GM12891 (cell line): ENCODE measurements at regions not wholly inside any gene's neighbourhood (a gene's known extent, or its start where the extent isn't known, plus 50 kb on each side); places are given as distances from the start of the nearest gene placed in this dataset.

Experiments
- DNase-seq: peaks from one replicate; pipeline ENCODE4 v3.0.0; 2011; ENCODE audit warnings: low spot score; ENCODE audit not compliant: insufficient read length
- FAIRE-seq: peaks from 2 replicates; lab custom pipeline; 2011; peaks lifted over from hg19 to GRCh38; lab: Jason Lieb, UNC
- PAX5 ChIP-seq: IDR thresholded peaks from 2 replicates; pipeline ENCODE4 v1.6.1; 2011; ENCODE audit warnings: low read length, moderate library complexity, mild to moderate bottlenecking; ENCODE audit not compliant: insufficient read depth, severe bottlenecking
- POLR2A ChIP-seq: IDR thresholded peaks from 2 replicates; pipeline ENCODE4 v1.6.1; 2011; ENCODE audit warnings: low read depth, low read length, control low read depth
- POLR2AphosphoS5 ChIP-seq: IDR thresholded peaks from 2 replicates; pipeline ENCODE4 v1.6.1; 2011; ENCODE audit warnings: low read depth, low read length, control low read depth
- POU2F2 ChIP-seq: IDR thresholded peaks from 2 replicates; pipeline ENCODE4 v1.6.1; 2011; ENCODE audit warnings: low read depth, mild to moderate bottlenecking, control low read depth, low read length, moderate library complexity
- SPI1 ChIP-seq: IDR thresholded peaks from 2 replicates; pipeline ENCODE4 v1.6.1; 2011; ENCODE audit warnings: low read depth, low read length, control low read depth
- TAF1 ChIP-seq: IDR thresholded peaks from 2 replicates; pipeline ENCODE4 v1.6.1; 2011; ENCODE audit warnings: low read depth, low read length, control low read depth

DNA sequence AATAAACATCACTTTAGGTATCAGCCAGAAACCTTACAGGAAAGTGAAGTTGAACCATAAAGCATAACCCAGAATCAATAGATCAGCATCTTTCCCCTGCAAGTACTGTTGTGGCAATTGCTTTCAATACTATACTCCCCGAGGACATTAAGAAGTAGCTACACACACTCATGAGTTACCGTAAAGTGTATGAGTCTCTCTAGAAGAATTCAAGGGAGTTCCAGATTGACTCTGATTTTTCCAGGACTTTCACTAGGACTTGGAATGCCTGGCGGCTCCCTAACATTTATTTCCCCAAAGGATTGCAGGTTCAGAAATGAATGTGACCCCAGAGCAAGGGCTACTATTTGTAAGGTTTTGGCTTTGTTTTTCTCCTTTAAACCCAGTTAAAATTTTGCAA lies 465.4 kb upstream of the MDGA2 start:
- TF ChIP-seq POLR2AphosphoS5 (no peak), PAX5 (no peak), TAF1 (no peak), POU2F2 (no peak), SPI1 (no peak), POLR2A (no peak)
- FAIRE-seq: no peak
- DNase-seq: no peak

GRCh38 chr14:48129472-48129871 lies 454.1 kb upstream of the MDGA2 start:
- FAIRE-seq: no peak
- no peak for DNase-seq
- TF ChIP-seq TAF1 (no peak), PAX5 (no peak), SPI1 (no peak), POLR2A (no peak), POU2F2 (no peak), POLR2AphosphoS5 (no peak)

GRCh38 chr14:48127674-48128073 lies 452.3 kb upstream of the MDGA2 start:
- DNase-seq: no peak
- FAIRE-seq: no peak
- TF ChIP-seq PAX5: no peak
- TF ChIP-seq POLR2AphosphoS5: no peak
- TF ChIP-seq SPI1: no peak
- TF ChIP-seq POU2F2: no peak
- TF ChIP-seq POLR2A: no peak
- no peak for TF ChIP-seq TAF1

DNA sequence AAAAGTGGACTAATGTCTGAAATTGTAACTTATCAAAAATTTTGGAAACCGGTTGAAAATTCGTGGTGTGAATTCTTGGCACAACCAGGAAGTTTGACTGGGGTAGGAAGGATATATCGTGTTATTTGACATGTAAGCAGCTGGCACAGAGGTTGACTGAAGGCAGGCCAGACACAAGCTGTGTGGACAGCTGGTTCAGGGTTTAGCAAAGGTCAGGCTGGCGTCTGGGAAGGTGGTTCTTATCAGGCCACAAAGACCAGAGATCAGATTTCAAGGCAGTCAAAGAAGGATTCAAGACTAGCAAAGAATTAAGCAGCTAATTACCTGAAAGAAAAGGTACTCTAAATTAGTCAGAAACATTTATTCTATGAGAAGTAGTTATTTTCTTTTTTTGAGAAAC lies 450.2 kb upstream of the MDGA2 start:
- TF ChIP-seq POLR2A (no peak), POLR2AphosphoS5 (no peak), TAF1 (no peak), POU2F2 (no peak), SPI1 (no peak), PAX5 (no peak)
- no peak for DNase-seq

GRCh38 chr14:48113713-48114112 lies 438.3 kb upstream of the MDGA2 start:
- DNase-seq (no peak), FAIRE-seq (no peak)
- TF ChIP-seq TAF1 (no peak), SPI1 (no peak), POLR2A (no peak), POU2F2 (no peak), POLR2AphosphoS5 (no peak), PAX5 (no peak)

More for the DNA sequence above, 450.2 kb upstream of the MDGA2 start:
- no peak for FAIRE-seq

DNA sequence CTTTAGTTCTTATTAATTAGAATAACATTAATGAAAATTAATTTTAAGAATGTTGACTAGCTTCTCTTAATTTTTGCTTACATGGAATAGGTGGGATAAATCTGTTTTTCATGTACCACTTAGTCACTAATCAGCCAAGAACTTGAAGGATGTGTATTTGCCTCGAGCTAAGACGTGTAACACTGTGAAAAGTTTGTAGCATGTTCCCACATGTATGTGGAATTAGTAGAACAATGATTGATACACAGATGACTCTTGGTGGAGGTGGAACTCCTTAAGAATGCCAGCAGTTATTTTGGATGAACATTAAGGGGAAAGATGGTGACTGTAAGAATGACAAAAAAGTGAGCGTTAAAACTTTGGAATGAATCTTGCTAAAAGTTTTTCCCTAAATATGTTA lies 435.7 kb upstream of the MDGA2 start:
- FAIRE-seq (no peak), DNase-seq (no peak)
- TF ChIP-seq POU2F2: no peak
- TF ChIP-seq SPI1: no peak

GRCh38 chr14:48107646-48108045 lies 432.2 kb upstream of the MDGA2 start:
- DNase-seq (no peak), FAIRE-seq (no peak)
- no peak for TF ChIP-seq POU2F2
- TF ChIP-seq PAX5: no peak
- no peak for TF ChIP-seq POLR2A
- TF ChIP-seq SPI1: no peak

GRCh38 chr14:48096897-48097296 lies 421.5 kb upstream of the MDGA2 start:
- no peak for DNase-seq
- TF ChIP-seq PAX5 (no peak), POLR2A (no peak), POLR2AphosphoS5 (no peak), SPI1 (no peak), POU2F2 (no peak), TAF1 (no peak)
- no peak for FAIRE-seq

GRCh38 chr14:48086516-48086915 lies 411.1 kb upstream of the MDGA2 start:
- TF ChIP-seq PAX5: no peak
- TF ChIP-seq POLR2A: no peak
- TF ChIP-seq POLR2AphosphoS5: no peak
- TF ChIP-seq TAF1: no peak
- no peak for TF ChIP-seq POU2F2
- peak; percentile 60; the same call in 1 of the 2 replicates for TF ChIP-seq SPI1
- FAIRE-seq: no peak
- DNase-seq: no peak

GRCh38 chr14:48075487-48075886 lies 400.1 kb upstream of the MDGA2 start:
- FAIRE-seq: no peak
- no peak for TF ChIP-seq POLR2A
- no peak for TF ChIP-seq SPI1
- TF ChIP-seq TAF1: no peak
- no peak for TF ChIP-seq POLR2AphosphoS5
- no peak for TF ChIP-seq PAX5
- no peak for TF ChIP-seq POU2F2
- DNase-seq: no peak

GRCh38 chr14:48052973-48053372 lies 377.6 kb upstream of the MDGA2 start:
- FAIRE-seq: no peak
- no peak for TF ChIP-seq POLR2AphosphoS5
- TF ChIP-seq TAF1: no peak
- TF ChIP-seq POLR2A: no peak
- TF ChIP-seq SPI1: no peak
- TF ChIP-seq POU2F2: no peak
- no peak for TF ChIP-seq PAX5
- no peak for DNase-seq
